A549 (cell line): ENCODE measurements at regions not wholly inside any gene's neighbourhood (a gene's known extent, or its start where the extent isn't known, plus 50 kb on each side); places are given as distances from the start of the nearest gene placed in this dataset.

Experiments used
- ATAC-seq, 2 experiments: fragments of 200-7000 bp in 1 of 2; fragments of >200 bp in 1 of 2; cut with Nextera tagmentation in 1 of 2; cut with Tn5 transposase in 1 of 2; 3 replicates each; pipeline versions ENCODE4 v1.8.0 to v1.9.1; 2018 to 2020; ENCODE audit warnings: mild to moderate bottlenecking in 1 of 2, moderate library complexity in 1 of 2
- CTCF ChIA-PET: fragments of 300-600 bp; sonication (Branson Sonifier 250); formaldehyde crosslinking; extraction: SDS; loops from one replicate; lab custom pipeline; 2021; ENCODE audit warnings: antibody characterized with exemption, inconsistent platforms; lab: Yijun Ruan, JAX
- POLR2A ChIA-PET: fragments of 350-600 bp; formaldehyde crosslinking; extraction: SDS; loops from one replicate; lab custom pipeline; 2021; ENCODE audit warnings: antibody characterized with exemption, inconsistent platforms; lab: Yijun Ruan, JAX
- DNase-seq, 2 experiments: peaks; one replicate each; pipeline versions ENCODE4 v3.0.0 to v3.0.0-alpha.2; 2011 to 2016; ENCODE audit warnings: low read depth in 1 of 2, low spot score in 1 of 2
- FAIRE-seq: peaks from 2 replicates; lab custom pipeline; 2011; peaks lifted over from hg19 to GRCh38; lab: Jason Lieb, UNC
- H3K27ac ChIP-seq, 2 experiments: fragments of >200 bp; sonication (Bioruptor Twin); formaldehyde crosslinking; 3 replicates each; pipeline ENCODE4 v1.5.1; 2016 to 2017
- H3K4me1 ChIP-seq: fragments of >200 bp; sonication (Bioruptor Twin); formaldehyde crosslinking; 3 replicates; pipeline ENCODE4 v1.6.1; 2016
- H3K4me2 ChIP-seq: fragments of >200 bp; sonication (Bioruptor Twin); formaldehyde crosslinking; 3 replicates; pipeline ENCODE4 v1.6.1; 2016
- H3K4me3 ChIP-seq: fragments of >200 bp; sonication (Bioruptor Twin); formaldehyde crosslinking; 3 replicates; pipeline ENCODE4 v1.5.1; 2016
- H3K9me3 ChIP-seq: fragments of >200 bp; sonication (Bioruptor Twin); formaldehyde crosslinking; 3 replicates; pipeline ENCODE4 v1.6.1; 2016
- BHLHE40 ChIP-seq: IDR thresholded peaks from 2 replicates; pipeline ENCODE4 v1.6.1; 2012; ENCODE audit warnings: low read depth, low read length, inconsistent platforms
- CEBPB ChIP-seq, 2 experiments: fragments of >200 bp in 1 of 2; sonication (Bioruptor Twin) in 1 of 2; formaldehyde crosslinking in 1 of 2; IDR thresholded peaks; 2 replicates each; pipeline ENCODE4 v1.6.1; 2012 to 2016
- CHD2 ChIP-seq: fragments of 150-350 bp; IDR thresholded peaks from 2 replicates; pipeline ENCODE4 v1.6.1; 2014; ENCODE audit warnings: low read length; ENCODE audit not compliant: partially characterized antibody
- CHD4 ChIP-seq: fragments of 200-600 bp; sonication (generic); IDR thresholded peaks from 2 replicates; pipeline ENCODE4 v1.6.1; 2016; ENCODE audit warnings: antibody characterized with exemption, mild to moderate bottlenecking, borderline replicate concordance
- EHF ChIP-seq: fragments of 250-450 bp; sonication (Bioruptor Pico); IDR thresholded peaks from 2 replicates; pipeline ENCODE4 v1.5.0; 2020; ENCODE audit warnings: mild to moderate bottlenecking
- ELK1 ChIP-seq: fragments of 150-350 bp; IDR thresholded peaks from 2 replicates; pipeline ENCODE4 v1.6.1; 2014; ENCODE audit warnings: low read depth, mild to moderate bottlenecking, low read length
- EP300 ChIP-seq, 2 experiments: fragments of >200 bp; sonication (Bioruptor Twin); formaldehyde crosslinking; IDR thresholded peaks; 2 replicates in 1 of 2; 3 replicates in 1 of 2; pipeline ENCODE4 v1.6.1; 2016 to 2017
- ESRRA ChIP-seq: fragments of 150-350 bp; IDR thresholded peaks from 2 replicates; pipeline ENCODE4 v1.6.1; 2014; ENCODE audit warnings: mild to moderate bottlenecking, low read length, borderline replicate concordance
- FOSB ChIP-seq: fragments of 250-450 bp; sonication (Bioruptor Pico); IDR thresholded peaks from 2 replicates; pipeline ENCODE4 v1.5.0; 2020; ENCODE audit warnings: mild to moderate bottlenecking, moderate library complexity
- FOSL2 ChIP-seq, 2 experiments: fragments of 450-650 bp in 1 of 2; fragments of >200 bp in 1 of 2; sonication (Bioruptor Twin) in 1 of 2; formaldehyde crosslinking; IDR thresholded peaks; 2 replicates each; pipeline versions ENCODE4 v1.5.0 to v1.6.1; 2016 to 2020; ENCODE audit warnings: mild to moderate bottlenecking in 1 of 2, moderate library complexity in 1 of 2
- GATA3 ChIP-seq: IDR thresholded peaks from 2 replicates; pipeline ENCODE4 v1.6.1; 2012; ENCODE audit warnings: borderline replicate concordance
- HDAC2 ChIP-seq: fragments of 200-600 bp; sonication (generic); IDR thresholded peaks from 2 replicates; pipeline ENCODE4 v1.6.1; 2016
- HEYL ChIP-seq: fragments of 250-450 bp; sonication (Bioruptor Pico); IDR thresholded peaks from 2 replicates; pipeline ENCODE4 v1.8.0; 2021; ENCODE audit warnings: mild to moderate bottlenecking, moderate library complexity
- HOXB13 ChIP-seq: fragments of 250-450 bp; sonication (Bioruptor Pico); IDR thresholded peaks from 2 replicates; pipeline ENCODE4 v1.5.0; 2020; ENCODE audit warnings: low read depth, mild to moderate bottlenecking, moderate library complexity
- HOXB5 ChIP-seq: fragments of 250-450 bp; sonication (Bioruptor Pico); IDR thresholded peaks from 2 replicates; pipeline ENCODE4 v1.5.0; 2020; ENCODE audit warnings: mild to moderate bottlenecking, moderate library complexity
- JUNB ChIP-seq: fragments of >200 bp; sonication (Bioruptor Twin); formaldehyde crosslinking; IDR thresholded peaks from 2 replicates; pipeline ENCODE4 v1.6.1; 2016
- KDM5A ChIP-seq: fragments of 200-600 bp; sonication (generic); IDR thresholded peaks from 2 replicates; pipeline ENCODE4 v1.6.1; 2016; ENCODE audit warnings: antibody characterized with exemption, mild to moderate bottlenecking
- MAX ChIP-seq: IDR thresholded peaks from 2 replicates; pipeline ENCODE4 v1.6.1; 2012
- MAZ ChIP-seq: fragments of 150-350 bp; IDR thresholded peaks from 2 replicates; pipeline ENCODE4 v1.6.1; 2014; ENCODE audit warnings: antibody characterized with exemption, low read depth, low read length, borderline replicate concordance
- MYC ChIP-seq: IDR thresholded peaks from 2 replicates; pipeline ENCODE4 v1.6.1; 2012; ENCODE audit warnings: mild to moderate bottlenecking, inconsistent platforms, low read length, improper control_type of control experiment, borderline replicate concordance
- NFE2L2 ChIP-seq: fragments of 150-350 bp; conservative IDR thresholded peaks from 2 replicates; pipeline ENCODE4 v1.6.1; 2014; ENCODE audit warnings: low read length
- NR3C1 ChIP-seq: fragments of >200 bp; sonication (Bioruptor Twin); formaldehyde crosslinking; IDR thresholded peaks from 3 replicates; pipeline ENCODE4 v1.6.1; 2017
- PHF8 ChIP-seq: fragments of 200-600 bp; sonication (generic); IDR thresholded peaks from 2 replicates; pipeline ENCODE4 v1.6.1; 2016; ENCODE audit warnings: low read depth, mild to moderate bottlenecking, antibody characterized with exemption, moderate library complexity, borderline replicate concordance
- POLR2A ChIP-seq: IDR thresholded peaks from 2 replicates; pipeline ENCODE4 v1.6.1; 2012; ENCODE audit warnings: mild to moderate bottlenecking, low read length
- RAD21 ChIP-seq, 2 experiments: fragments of >200 bp in 1 of 2; sonication (Bioruptor Twin) in 1 of 2; formaldehyde crosslinking in 1 of 2; IDR thresholded peaks in 1 of 2; conservative IDR thresholded peaks in 1 of 2; 2 replicates in 1 of 2; 3 replicates in 1 of 2; pipeline ENCODE4 v1.6.1; 2012 to 2018; ENCODE audit warnings: inconsistent platforms in 1 of 2
- RCOR1 ChIP-seq: fragments of 150-350 bp; IDR thresholded peaks from 2 replicates; pipeline ENCODE4 v1.6.1; 2014; ENCODE audit warnings: antibody characterized with exemption, low read length, low read depth
- REST ChIP-seq: fragments of 200-600 bp; sonication (generic); IDR thresholded peaks from 2 replicates; pipeline ENCODE4 v1.6.1; 2016; ENCODE audit warnings: antibody characterized with exemption, mild to moderate bottlenecking, moderate library complexity
- RFX5 ChIP-seq: fragments of 450-650 bp; IDR thresholded peaks from 2 replicates; pipeline ENCODE4 v1.7.1; 2014; ENCODE audit warnings: antibody characterized with exemption, mild to moderate bottlenecking, moderate library complexity
- SMC3 ChIP-seq: fragments of >200 bp; sonication (Bioruptor Twin); formaldehyde crosslinking; IDR thresholded peaks from 3 replicates; pipeline ENCODE4 v1.6.1; 2018; ENCODE audit warnings: inconsistent platforms
- ZC3H11A ChIP-seq: fragments of 450-650 bp; IDR thresholded peaks from 2 replicates; pipeline ENCODE4 v1.6.1; 2014; ENCODE audit warnings: antibody characterized with exemption, mild to moderate bottlenecking
- ZNF302 ChIP-seq: fragments of 250-450 bp; sonication (Bioruptor Pico); IDR thresholded peaks from 2 replicates; pipeline ENCODE4 v1.9.0; 2021; ENCODE audit warnings: inconsistent platforms, mild to moderate bottlenecking, moderate library complexity
- WGBS: methylation state at CpG from one replicate; pipeline ENCODE4 v1.1.6; 2017; ENCODE audit errors: missing lambda C conversion rate; 5-methylcytosine and 5-hydroxymethylcytosine counted together
- TF ChIP-seq, protein P1 (sequence below): fragments of >200 bp; sonication (Bioruptor Twin); formaldehyde crosslinking; IDR thresholded peaks from 3 replicates; pipeline ENCODE4 v1.5.1; 2016
- TF ChIP-seq, protein P2 (sequence below): fragments of >200 bp; sonication (Bioruptor Twin); formaldehyde crosslinking; IDR thresholded peaks from 3 replicates; pipeline ENCODE4 v1.6.1; 2016

DNA sequence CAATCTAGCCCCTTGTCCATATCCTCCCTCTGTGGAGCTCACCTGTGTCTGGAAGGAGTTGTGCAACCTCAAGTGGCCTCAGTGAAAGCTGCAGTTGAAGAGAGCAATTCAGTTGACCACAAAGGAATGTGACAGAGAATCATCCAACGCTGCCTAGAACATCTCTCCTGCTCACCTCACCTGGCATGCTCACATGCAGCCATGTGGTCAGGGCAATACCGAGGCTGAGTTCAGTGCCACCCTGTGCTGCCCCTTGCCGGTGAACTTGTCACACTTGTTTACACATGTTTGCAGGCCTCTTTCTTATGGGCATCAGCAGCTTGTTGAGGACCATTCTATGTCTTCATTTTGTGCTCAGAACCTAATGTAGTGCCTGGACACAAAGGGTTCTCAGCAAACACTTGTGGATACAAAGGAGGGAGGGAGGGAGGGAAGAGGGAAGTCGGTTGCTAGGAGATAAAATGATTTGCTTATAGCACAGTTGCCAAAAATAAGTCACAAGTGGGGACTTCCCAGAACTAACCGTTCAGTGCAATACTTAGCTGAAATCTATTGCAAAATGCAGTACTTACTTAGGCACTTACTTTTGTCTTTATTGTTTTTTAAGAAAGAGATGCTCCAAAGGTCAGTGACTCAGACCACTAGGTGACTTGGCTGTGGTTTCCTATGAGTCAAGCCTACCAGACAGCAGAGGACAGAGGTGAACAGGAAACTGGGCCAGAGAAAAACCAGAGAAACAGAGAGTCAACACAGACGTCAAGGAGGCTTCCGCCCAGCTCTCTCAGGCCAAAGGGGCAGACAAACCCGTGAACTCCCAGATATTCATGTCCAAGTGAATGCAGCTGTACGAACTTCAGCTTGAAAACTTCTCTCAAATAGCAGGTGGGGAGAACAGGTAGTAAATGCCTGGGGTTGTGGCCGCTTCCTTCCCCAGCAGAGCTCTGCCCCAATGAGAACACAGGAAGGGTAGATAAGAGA is 227.8 kb upstream of the CTNNB1 start:
- H3K9me3 ChIP-seq: no peaks in the 10 kb centered on the region
- ATAC-seq: peak; percentile 98
- ChIA-PET CTCF (interaction anchor here (1.0 to 1.3 kb wide), 2 partner anchors 81 to 391 kb away, joined by 3 read pairs; no protein-coding TSS in a partner anchor), POLR2A (interaction anchor here (0.6 to 2.5 kb wide), 4 partner anchors 72 to 521 kb away, joined by 3 to 35 read pairs (median 6); partner anchors contain the start of gene CTNNB1)
- peak overlapping the region; percentile 69 for H3K4me2 ChIP-seq
- H3K4me1 ChIP-seq: peaks cover 20% of the 10 kb centered on the region
- FAIRE-seq: peak; percentile 65
- WGBS: 7% methylated on average over 9 of the region's 10 CpGs
- H3K4me3 ChIP-seq: no peak overlapping the region
- DNase-seq: peak; percentile 62 to 94
- H3K27ac ChIP-seq: peak overlapping the region; percentile 78 to 91
- TF ChIP-seq GATA3 (peak; percentile 55; the same call in 1 of the 2 replicates), HDAC2 (no peak), KDM5A (no peak), FOSL2 (IDR thresholded peaks at IDR 0.05) (peak; percentile 86), FOSL2 (CRISPR knock-in tag; IDR thresholded peaks at IDR 0.05) (peak; percentile 94), PHF8 (no peak), RCOR1 (no peak), BHLHE40 (no peak), MYC (no peak), RAD21 (conservative IDR thresholded peaks at IDR 0.05 in 1 of 2, IDR thresholded peaks at IDR 0.05 in 1 of 2) (peak; percentile 32 to 54; a peak in 4 of 5 replicates), ZC3H11A (no peak), MAZ (no peak), ZNF302 (no peak), ESRRA (no peak), EHF (CRISPR knock-in tag) (peak; percentile 65; the same call in 1 of the 2 replicates), CHD4 (no peak), SMC3 (peak; percentile 32; the same call in 2 of the 3 replicates), POLR2A (no peak), FOSB (CRISPR knock-in tag) (no peak), ELK1 (no peak), CHD2 (no peak), RFX5 (no peak), NFE2L2 (no peak), REST (no peak), HOXB5 (CRISPR knock-in tag) (0 out of 2 replicates have a peak, but pooled peaks have one; percentile 48), CEBPB (IDR thresholded peaks at IDR 0.05) (peak; percentile 89 to 95), MAX (peak; percentile 66), JUNB (peak; percentile 95), NR3C1 (no peak), EP300 (IDR thresholded peaks at IDR 0.05) (peak; percentile 68 to 82; a peak in 3 of 5 replicates), HEYL (CRISPR knock-in tag) (no peak), HOXB13 (CRISPR knock-in tag) (peak; percentile 67; the same call in 1 of the 2 replicates)
- TF ChIP-seq, protein P1, sequence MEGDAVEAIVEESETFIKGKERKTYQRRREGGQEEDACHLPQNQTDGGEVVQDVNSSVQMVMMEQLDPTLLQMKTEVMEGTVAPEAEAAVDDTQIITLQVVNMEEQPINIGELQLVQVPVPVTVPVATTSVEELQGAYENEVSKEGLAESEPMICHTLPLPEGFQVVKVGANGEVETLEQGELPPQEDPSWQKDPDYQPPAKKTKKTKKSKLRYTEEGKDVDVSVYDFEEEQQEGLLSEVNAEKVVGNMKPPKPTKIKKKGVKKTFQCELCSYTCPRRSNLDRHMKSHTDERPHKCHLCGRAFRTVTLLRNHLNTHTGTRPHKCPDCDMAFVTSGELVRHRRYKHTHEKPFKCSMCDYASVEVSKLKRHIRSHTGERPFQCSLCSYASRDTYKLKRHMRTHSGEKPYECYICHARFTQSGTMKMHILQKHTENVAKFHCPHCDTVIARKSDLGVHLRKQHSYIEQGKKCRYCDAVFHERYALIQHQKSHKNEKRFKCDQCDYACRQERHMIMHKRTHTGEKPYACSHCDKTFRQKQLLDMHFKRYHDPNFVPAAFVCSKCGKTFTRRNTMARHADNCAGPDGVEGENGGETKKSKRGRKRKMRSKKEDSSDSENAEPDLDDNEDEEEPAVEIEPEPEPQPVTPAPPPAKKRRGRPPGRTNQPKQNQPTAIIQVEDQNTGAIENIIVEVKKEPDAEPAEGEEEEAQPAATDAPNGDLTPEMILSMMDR: no peak
- TF ChIP-seq, protein P2, sequence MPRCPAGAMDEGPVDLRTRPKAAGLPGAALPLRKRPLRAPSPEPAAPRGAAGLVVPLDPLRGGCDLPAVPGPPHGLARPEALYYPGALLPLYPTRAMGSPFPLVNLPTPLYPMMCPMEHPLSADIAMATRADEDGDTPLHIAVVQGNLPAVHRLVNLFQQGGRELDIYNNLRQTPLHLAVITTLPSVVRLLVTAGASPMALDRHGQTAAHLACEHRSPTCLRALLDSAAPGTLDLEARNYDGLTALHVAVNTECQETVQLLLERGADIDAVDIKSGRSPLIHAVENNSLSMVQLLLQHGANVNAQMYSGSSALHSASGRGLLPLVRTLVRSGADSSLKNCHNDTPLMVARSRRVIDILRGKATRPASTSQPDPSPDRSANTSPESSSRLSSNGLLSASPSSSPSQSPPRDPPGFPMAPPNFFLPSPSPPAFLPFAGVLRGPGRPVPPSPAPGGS: peak; percentile 89; the same call in 2 of the 3 replicates
